CD14-positive monocyte (primary cell): ENCODE measurements at regions not wholly inside any gene's neighbourhood (a gene's known extent, or its start where the extent isn't known, plus 50 kb on each side); places are given as distances from the start of the nearest gene placed in this dataset.

Experiments
- DNase-seq, 3 donors: peaks; one replicate each; pipeline ENCODE4 v3.0.0-alpha.2; 2011 to 2022
- H2AFZ ChIP-seq: 2 replicates; pipeline ENCODE4 v1.6.0; 2012; ENCODE audit warnings: mild to moderate bottlenecking, low read depth, low read length, inconsistent platforms; ENCODE audit not compliant: insufficient read depth, poor library complexity, severe bottlenecking
- H3K27ac ChIP-seq, 2 donors: 1 replicate in 1 of 2; 2 replicates in 1 of 2; pipeline ENCODE4 v1.5.1; 2012 to 2013; ENCODE audit warnings: low read length in 2 of 2, control low read depth in 1 of 2, inconsistent platforms in 1 of 2, low read depth in 1 of 2, mild to moderate bottlenecking in 1 of 2
- H3K27me3 ChIP-seq, 2 donors: one replicate each; pipeline versions ENCODE4 v1.6.0 to v1.6.1; 2011 to 2013; ENCODE audit warnings: low read length in 2 of 2; ENCODE audit not compliant: control insufficient read depth in 2 of 2, insufficient read depth in 2 of 2
- H3K36me3 ChIP-seq, 2 donors: replicated peaks in 1 of 2; 1 replicate in 1 of 2; 2 replicates in 1 of 2; pipeline versions ENCODE4 v1.5.1 to v1.6.1; 2012 to 2013; ENCODE audit warnings: low read length in 2 of 2, control low read depth in 1 of 2, inconsistent platforms in 1 of 2, mild to moderate bottlenecking in 1 of 2; ENCODE audit not compliant: insufficient read depth in 2 of 2, control insufficient read depth in 1 of 2
- H3K4me1 ChIP-seq, 2 donors: 1 replicate in 1 of 2; 2 replicates in 1 of 2; pipeline versions ENCODE4 v1.5.1 to v1.6.1; 2012 to 2013; ENCODE audit warnings: low read length in 2 of 2, control low read depth in 1 of 2, inconsistent platforms in 1 of 2, mild to moderate bottlenecking in 1 of 2, moderate library complexity in 1 of 2; ENCODE audit not compliant: insufficient read depth in 2 of 2, control insufficient read depth in 1 of 2
- H3K4me2 ChIP-seq: replicated peaks from 2 replicates; pipeline ENCODE3; 2012; ENCODE audit warnings: low read length, moderate library complexity, mild to moderate bottlenecking; ENCODE audit not compliant: poor library complexity, severe bottlenecking; ENCODE audit errors: extremely low read depth
- H3K4me3 ChIP-seq, 3 experiments: fragments of 200-600 bp in 1 of 3; sonication (generic) in 1 of 3; replicated peaks in 1 of 3; 1 replicate in 2 of 3; 2 replicates in 1 of 3; pipeline ENCODE4 v1.5.1; 2011 to 2013; ENCODE audit warnings: low read length in 3 of 3, mild to moderate bottlenecking in 3 of 3, control low read depth in 2 of 3, low read depth in 2 of 3, inconsistent platforms in 1 of 3, moderate library complexity in 1 of 3
- H3K79me2 ChIP-seq: 2 replicates; pipeline ENCODE4 v1.6.0; 2012; ENCODE audit warnings: mild to moderate bottlenecking, control low read depth, inconsistent platforms, low read length, moderate library complexity; ENCODE audit not compliant: insufficient read depth
- H3K9ac ChIP-seq: 2 replicates; pipeline ENCODE4 v1.6.0; 2017; ENCODE audit warnings: low read length, mild to moderate bottlenecking; ENCODE audit not compliant: insufficient read depth, poor library complexity, severe bottlenecking
- H3K9me3 ChIP-seq, 2 donors: replicated peaks in 1 of 2; 1 replicate in 1 of 2; 2 replicates in 1 of 2; pipeline versions ENCODE4 v1.5.1 to v1.6.1; 2012 to 2013; ENCODE audit warnings: low read length in 2 of 2, control low read depth in 1 of 2; ENCODE audit not compliant: control insufficient read depth in 1 of 2, insufficient read depth in 1 of 2
- H4K20me1 ChIP-seq: 2 replicates; pipeline ENCODE4 v1.6.0; 2012; ENCODE audit warnings: mild to moderate bottlenecking, low read length, control low read depth, moderate library complexity; ENCODE audit not compliant: insufficient read depth
- H3K27ac Mint-ChIP-seq, 7 donors: one replicate each; pipeline ENCODE4 v1.8.0; 2020; ENCODE audit warnings: mild to moderate bottlenecking in 7 of 7, mixed read lengths in 7 of 7, moderate library complexity in 6 of 7, inconsistent platforms in 2 of 7
- H3K27me3 Mint-ChIP-seq, 3 donors: one replicate each; pipeline ENCODE4 v1.8.0; 2021 to 2022; ENCODE audit warnings: low read depth in 3 of 3, mild to moderate bottlenecking in 3 of 3, mixed read lengths in 3 of 3, moderate library complexity in 3 of 3, inconsistent platforms in 1 of 3
- H3K36me3 Mint-ChIP-seq, 2 donors: one replicate each; pipeline ENCODE4 v1.8.0; 2020; ENCODE audit warnings: mixed read lengths in 2 of 2, inconsistent platforms in 1 of 2, mild to moderate bottlenecking in 1 of 2
- H3K4me1 Mint-ChIP-seq: one replicate; pipeline ENCODE4 v1.8.0; 2020; ENCODE audit warnings: mild to moderate bottlenecking, mixed read lengths
- H3K4me3 Mint-ChIP-seq, 2 donors: one replicate each; pipeline ENCODE4 v1.8.0; 2020; ENCODE audit warnings: mild to moderate bottlenecking in 2 of 2, mixed read lengths in 2 of 2, moderate library complexity in 1 of 2
- H3K9me3 Mint-ChIP-seq, 7 donors: one replicate each; pipeline ENCODE4 v1.8.0; 2020 to 2022; ENCODE audit warnings: mixed read lengths in 7 of 7, mild to moderate bottlenecking in 6 of 7, moderate library complexity in 6 of 7, inconsistent platforms in 2 of 7
- CTCF ChIP-seq: fragments of 200-600 bp; IDR thresholded peaks from one replicate; pipeline ENCODE4 v1.8.0; 2022; ENCODE audit warnings: antibody characterized with exemption, mild to moderate bottlenecking
- WGBS: methylation state at CpG from one replicate; pipeline ENCODE4 v1.1.5; 2013; ENCODE audit warnings: missing lambda C conversion rate; ENCODE audit not compliant: insufficient coverage; 5-methylcytosine and 5-hydroxymethylcytosine counted together
- intact Hi-C, 2 donors: fragments of 100-400 bp; cut with micrococcal nuclease; formaldehyde crosslinking; loops; one replicate each; pipeline versions ENCODE4 v1.15.0 to v1.15.1; 2023

- Histone ChIP-seq H3K4me3 (no peak overlapping the region), H3K9me3 (peaks cover 2 to 17% of the 10 kb centered on the region in 2 donors), H3K27me3 (no peaks in the 10 kb centered on the region), H3K4me2 (no peak overlapping the region), H3K4me1 (peaks cover 56 to 63% of the 10 kb centered on the region in 2 donors), H3K79me2 (no peaks in the 10 kb centered on the region), H3K36me3 (no peaks in the 10 kb centered on the region), H3K27ac (no peak overlapping the region), H4K20me1 (no peaks in the 10 kb centered on the region), H2AFZ (no peak overlapping the region), H3K9ac (no peak overlapping the region)
- Mint-ChIP-seq H3K9me3 (peaks cover 17 to 25% (median 20%) of the 10 kb centered on the region in 7 donors), H3K4me3 (peak overlapping the region in 1 of 2 donors; percentile 30), H3K4me1 (peaks cover 51% of the 10 kb centered on the region), H3K36me3 (peaks cover 4 to 14% of the 10 kb centered on the region in 2 donors), H3K27me3 (peaks cover 2 to 4% (median 3%) of the 10 kb centered on the region in 3 donors), H3K27ac (peak overlapping the region in 4 of 7 donors; percentile 5 to 74 (median 52))
- WGBS, result 75% methylated on average over 1 of the region's 3 CpGs
- intact Hi-C loops, result loop anchor here (5.0 to 10.0 kb wide), 4 partner anchors 43 to 743 kb away; no protein-coding TSS in a partner anchor
- TF ChIP-seq CTCF, result no peak
- DNase-seq, result peak in 1 of 3 donors; percentile 1
These were observed 311.2 kb downstream of the RPLP1 start for GRCh38 chr15:69763831-69764230.

- peak overlapping the region in 2 of 7 donors; percentile 46 to 85 for H3K27ac Mint-ChIP-seq
- no peak overlapping the region for H3K27ac ChIP-seq
These were observed 313.5 kb downstream of the RPLP1 start for GRCh38 chr15:69766156-69766555.

More at GRCh38 chr15:69766156-69766555, 313.5 kb downstream of the RPLP1 start:
- Mint-ChIP-seq H3K36me3 (peaks cover 2 to 10% of the 10 kb centered on the region in 2 donors), H3K9me3 (peaks cover 14 to 22% (median 18%) of the 10 kb centered on the region in 7 donors), H3K27me3 (peaks cover 2 to 4% (median 3%) of the 10 kb centered on the region in 3 donors), H3K4me1 (peaks cover 41% of the 10 kb centered on the region), H3K4me3 (no peak overlapping the region)
- no peak for DNase-seq
- peaks cover 34 to 49% of the 10 kb centered on the region in 2 donors for H3K4me1 ChIP-seq
- H3K79me2 ChIP-seq, result no peaks in the 10 kb centered on the region
- no peak overlapping the region for H2AFZ ChIP-seq
- no peaks in the 10 kb centered on the region for H3K36me3 ChIP-seq
- no peak overlapping the region for H3K4me2 ChIP-seq
- no peaks in the 10 kb centered on the region for H4K20me1 ChIP-seq
- no peak for TF ChIP-seq CTCF
- no peak overlapping the region for H3K9ac ChIP-seq
- no peaks in the 10 kb centered on the region for H3K27me3 ChIP-seq
- intact Hi-C loops, result loop anchor here in 1 of 2 donors (10.0 kb wide), 1 partner anchor 739 kb away; no protein-coding TSS in a partner anchor
- H3K9me3 ChIP-seq, result peaks cover 2 to 17% of the 10 kb centered on the region in 2 donors
- no peak overlapping the region for H3K4me3 ChIP-seq
